ENCODE measurements at regions not wholly inside any gene's neighbourhood (a gene's known extent, or its start where the extent isn't known, plus 50 kb on each side); places are given as distances from the start of the nearest gene placed in this dataset.
A peak's percentile ranks its signal among the peaks of the same experiment; 100 is the strongest.

DNA sequence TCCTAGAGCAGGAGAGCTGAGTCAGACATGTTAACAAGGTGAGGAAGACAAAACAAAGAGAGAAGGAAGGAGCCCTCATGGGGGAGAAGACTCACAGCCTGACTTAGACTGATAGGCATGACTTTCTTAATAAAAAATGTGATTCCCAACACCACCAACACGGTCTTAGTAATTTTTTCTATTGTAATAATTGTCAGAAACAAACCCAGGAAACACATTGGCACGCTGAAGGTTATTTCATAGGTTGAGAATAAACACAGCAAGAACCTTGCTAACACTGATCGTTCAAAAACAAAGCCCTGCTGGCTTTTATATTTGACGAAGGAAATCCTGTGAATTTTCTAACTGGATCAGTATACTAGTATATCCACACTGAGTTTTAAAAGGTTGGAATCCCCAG is 286.8 kb downstream of the HACE1 start:
- DNase-seq: no peak

DNA sequence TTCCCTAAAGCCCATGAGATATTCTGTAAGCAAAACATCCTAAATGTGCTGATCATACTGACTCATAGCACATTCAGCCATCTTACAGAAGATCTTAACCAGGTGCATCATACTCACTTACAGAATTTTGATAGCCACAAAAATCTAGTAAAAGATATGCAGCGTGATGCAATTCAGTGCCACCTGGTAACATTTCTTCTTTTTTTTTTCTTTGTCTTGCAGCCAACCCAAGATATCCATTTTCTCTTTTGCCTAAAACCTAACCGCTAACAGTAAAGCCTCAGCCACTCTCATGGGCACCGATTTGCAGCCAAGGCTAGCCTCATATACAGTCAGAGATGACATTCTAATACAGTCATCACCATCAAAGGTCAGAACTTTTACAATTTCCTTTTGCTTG is 293.3 kb downstream of the HACE1 start:
- DNase-seq: no peak

DNA sequence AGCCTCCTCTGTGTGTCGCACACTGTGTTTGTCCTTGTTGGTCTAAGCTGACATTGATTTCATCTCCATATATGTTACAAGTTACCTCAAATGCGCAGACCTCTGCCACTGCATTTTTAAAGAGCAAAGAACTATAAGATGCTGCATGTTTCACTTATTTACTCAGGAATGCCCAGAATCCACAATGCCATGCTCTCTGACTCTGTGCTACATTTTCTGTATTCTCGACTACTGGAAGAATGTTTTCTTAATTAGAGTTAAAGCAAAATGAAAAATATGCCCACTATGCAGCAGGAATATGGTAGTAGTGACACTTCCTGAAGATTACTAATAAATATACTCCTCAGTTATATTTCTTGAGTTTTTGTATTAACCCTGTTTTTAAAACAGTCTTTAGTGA is 296.4 kb downstream of the HACE1 start:
- DNase-seq: no peak

DNA sequence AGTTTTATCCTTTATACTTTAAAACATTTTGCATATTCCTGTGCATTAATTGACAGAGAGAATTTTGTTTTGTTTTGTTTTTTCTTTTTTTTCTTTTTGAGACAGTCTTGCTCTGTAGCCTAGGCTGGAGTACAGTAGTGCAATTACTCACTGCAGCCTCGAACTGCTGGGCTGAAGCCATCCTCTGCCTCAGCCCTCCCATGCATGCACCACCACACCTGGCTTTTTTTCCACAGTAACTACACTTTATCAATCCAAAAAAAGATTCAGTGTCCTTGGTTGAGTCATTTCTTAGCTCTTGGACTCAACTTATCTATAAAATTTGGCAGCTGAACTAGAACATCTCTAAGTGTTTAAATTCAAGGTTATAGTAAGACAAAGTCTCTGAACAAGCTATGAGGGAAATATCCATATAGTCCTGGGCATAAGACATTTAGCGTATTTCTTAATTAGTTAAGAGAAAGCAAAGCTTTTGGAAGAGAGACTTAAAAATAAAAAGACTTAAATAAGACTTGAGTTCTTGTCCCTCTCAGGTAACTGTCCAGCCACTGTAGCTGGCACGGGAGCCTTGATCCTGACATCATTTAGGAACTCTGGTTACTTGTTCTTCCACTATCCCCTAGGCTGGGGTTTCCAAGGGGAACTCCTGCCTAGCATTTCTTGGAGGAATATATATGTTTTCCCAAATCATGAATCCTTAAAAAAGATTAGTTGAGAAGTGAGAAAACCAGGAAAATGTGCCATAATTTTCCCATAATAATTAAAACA is 300.1 kb downstream of the HACE1 start:
- DNase-seq: no peak

DNA sequence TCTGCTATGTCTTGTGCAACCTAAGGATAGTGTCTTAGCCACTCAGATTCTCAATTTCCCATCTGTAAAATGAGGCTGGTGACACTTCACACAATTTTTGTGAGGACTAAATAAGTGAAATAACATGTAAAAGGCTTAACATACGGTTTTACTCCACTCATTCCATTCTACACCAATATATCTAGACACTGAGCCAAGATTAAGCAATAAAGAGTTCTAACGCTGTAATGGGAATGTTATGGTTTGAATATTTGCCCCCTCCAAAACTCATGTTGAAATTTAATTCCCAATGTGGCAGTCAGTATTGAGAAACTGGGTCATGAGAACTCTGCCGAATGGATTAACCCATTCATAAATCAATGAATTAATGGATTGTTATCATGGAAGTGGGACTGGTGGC is 301.0 kb downstream of the HACE1 start:
- no peak for DNase-seq

DNA sequence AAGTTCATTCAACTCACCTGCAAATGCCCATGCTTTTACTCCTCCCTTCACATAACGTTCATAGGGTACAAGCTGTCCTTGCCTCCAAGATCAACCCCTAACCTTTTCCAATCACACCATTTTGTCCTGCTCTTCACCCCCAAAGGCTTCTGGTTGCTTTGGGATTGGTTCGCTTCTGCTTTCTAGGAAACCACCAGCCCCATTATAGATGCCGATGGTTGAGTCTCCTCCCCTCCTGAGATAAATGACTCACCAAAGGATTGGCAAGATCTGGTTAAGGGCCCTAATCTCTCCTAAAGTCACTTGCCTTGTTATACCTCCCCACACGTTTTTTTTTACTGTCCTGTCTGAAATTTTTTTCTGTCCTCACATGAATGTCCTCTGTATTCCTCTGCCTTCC is 311.4 kb downstream of the HACE1 start:
- peak; percentile 78 for DNase-seq

DNA sequence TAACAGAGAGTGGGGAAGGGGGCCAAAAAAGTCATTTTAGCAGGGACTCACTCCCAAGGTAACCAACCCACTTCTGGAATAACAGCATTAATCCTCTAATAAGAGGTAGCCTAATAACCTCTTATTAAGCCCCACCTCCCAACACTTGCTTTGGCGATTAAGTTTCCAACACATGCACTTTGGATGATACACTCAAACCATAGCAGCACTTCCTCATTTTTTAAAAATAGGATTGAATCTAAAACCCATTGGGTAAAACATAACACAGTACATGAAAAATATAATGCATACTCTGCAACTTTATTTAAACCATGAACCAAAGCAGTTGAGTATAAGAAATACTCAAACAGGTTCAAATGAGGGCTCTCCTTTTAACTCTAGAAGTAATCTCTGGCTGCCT is 318.3 kb downstream of the HACE1 start:
- peak; percentile 47 for DNase-seq

DNA sequence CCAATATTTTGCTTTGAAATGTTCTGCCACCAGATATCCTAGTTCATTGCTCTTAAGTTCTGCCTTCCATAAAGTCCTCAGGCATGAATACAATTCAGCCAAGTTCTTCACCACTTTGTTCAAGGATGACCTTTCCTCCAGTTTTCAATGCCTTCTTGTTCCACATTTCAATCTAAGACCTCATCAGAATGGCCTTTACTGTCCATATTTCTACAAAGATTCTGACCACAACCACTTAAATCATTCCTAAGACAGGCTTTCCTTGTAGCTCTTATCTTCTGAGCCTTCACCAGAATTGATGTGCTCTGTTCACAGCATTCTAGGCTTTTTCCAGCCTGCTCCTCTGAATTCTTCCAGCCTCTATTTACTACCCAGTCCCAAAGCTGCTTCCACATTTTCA is 319.0 kb downstream of the HACE1 start:
- peak; percentile 57 for DNase-seq

DNA sequence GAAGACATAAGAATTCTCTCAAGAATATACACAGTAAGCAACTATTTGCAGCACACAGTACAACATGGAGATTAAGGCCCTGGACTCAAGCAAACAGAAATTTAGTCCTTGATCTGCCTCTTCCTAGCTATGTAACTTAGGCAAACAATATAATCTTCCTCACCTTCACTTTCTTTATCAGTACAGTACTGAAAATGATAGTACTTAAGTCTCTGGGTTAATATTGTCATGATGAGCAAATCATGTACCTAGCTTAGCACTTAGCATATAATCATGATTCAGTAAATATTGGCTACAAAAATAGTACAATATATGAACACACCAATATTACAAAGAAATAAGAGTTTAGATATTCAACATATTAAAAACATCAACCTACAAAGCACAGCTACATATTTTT is 320.5 kb downstream of the HACE1 start:
- DNase-seq: no peak

DNA sequence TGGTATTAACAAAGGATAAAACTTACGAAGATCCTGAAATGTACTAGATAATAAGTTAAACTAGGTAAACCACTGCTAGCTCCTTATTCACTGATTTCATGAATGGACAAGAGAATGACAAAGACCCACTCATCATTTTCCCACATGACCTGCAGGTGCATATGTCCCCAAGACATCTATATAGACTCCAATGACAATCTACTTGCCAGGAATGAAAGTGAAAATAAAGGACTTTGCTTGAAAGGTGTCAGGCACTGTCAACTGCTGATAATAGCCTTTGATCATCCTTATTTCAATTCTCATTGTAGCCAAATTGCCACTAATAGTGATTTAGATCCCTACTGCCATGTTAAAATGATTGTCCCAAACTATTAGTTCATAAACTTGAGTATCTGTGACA is 321.8 kb downstream of the HACE1 start:
- peak; percentile 7 for DNase-seq

DNA sequence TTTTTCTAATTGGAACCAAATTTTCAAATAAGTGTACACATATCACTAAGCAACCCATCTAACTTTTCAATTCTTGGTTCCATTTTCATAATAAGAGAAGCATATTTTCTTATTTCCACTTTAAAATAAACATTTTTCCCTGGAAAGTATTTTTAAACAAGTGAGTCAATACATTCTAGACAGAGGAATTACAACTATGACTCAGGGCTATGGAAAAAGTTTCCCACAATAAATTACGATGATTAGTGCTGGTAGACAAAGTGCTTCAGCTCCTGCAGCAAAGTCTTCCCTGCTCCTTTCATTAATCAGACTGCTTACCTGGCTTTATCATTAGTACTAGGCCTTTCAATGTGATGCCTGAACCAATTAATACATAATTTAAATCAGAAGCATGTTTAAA is 322.5 kb downstream of the HACE1 start:
- DNase-seq: no peak

DNA sequence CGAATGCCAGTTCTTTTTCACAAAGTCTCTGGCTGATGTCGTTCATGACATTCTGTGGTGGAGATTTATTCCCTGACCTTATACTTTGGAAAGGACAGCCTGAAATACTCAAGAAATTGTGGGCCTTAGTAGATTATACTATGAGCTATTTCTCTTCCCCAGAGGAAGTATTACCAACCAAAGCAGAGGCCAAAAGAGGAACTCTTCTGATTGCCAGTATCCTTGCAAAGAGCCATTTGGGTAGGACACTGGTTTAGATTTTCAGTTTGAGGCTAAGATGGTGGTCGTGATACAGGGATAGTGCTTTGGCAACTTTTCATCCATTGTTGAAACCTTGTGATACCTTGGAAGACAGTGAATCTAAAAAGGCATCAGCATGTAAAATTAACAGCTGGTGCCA is 327.3 kb downstream of the HACE1 start:
- DNase-seq: peak; percentile 59

DNA sequence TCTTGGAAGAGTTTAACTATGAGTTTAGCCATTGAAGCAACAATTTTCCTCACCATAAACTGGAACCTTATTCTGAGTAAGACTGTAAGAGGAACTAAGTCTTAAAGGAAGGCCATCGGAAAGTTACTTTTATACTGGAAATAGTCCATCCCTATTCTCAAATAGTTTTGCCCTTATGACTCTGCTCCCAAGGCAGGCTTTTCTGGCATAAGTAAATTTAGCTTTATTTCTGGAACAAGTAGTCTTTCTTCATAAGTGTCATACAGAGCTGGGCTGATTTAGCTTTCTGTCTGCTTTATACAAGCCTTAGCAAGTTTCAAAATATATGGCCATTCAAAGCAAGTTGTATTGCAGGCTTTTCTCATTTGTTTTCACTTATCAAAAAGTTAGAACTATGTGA is 328.1 kb downstream of the HACE1 start:
- no peak for DNase-seq

DNA sequence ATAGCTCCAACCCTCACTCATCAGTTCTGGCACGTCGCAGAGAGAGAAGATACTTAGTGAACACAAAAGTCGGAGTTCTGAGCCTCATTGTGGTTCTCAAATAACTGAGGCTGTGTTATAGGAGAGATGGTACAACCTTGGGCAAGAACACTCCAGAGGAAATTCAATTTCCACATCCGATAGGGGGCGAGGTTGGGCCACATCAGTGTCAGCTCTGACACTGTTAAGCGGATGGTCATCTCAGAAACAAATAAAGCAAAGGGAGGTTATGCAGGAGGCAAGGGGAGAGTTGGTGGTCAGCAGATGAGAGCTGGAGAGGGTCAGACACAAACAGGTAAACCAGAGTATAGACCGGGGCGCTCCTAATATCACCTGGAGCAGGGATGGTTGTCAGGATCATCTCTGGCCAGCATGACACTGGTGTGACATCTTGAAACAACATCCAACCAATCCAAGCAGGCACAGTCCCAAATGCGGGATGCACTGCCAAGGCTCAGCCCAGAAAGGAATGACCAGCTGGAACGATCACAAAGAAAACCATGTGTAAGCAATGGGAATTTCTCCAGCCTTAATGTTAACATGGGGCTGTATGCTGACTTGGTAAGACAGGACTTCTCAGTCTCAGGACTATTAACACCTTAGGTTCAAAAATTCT is 331.8 kb downstream of the HACE1 start:
- peak; percentile 88 for DNase-seq

DNA sequence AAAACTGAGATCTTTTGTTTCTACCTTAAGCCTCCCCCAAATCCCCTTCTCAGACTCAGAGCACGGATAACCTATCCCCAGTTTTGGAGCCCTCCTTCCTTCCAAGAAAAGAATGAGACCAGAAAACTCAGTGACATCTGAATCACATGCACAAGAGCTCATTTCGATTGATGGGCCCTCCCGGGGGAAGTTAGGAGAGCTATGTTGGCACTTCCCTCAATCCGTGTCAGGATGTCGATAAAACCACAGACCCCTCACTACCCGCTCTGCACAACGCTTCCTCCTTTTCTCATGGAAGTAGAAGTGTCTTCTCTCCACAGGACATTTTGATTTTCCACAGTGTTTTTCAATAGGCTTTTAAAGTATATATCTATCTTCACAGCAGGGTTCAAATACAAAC is 332.4 kb downstream of the HACE1 start:
- peak; percentile 38 for DNase-seq

DNA sequence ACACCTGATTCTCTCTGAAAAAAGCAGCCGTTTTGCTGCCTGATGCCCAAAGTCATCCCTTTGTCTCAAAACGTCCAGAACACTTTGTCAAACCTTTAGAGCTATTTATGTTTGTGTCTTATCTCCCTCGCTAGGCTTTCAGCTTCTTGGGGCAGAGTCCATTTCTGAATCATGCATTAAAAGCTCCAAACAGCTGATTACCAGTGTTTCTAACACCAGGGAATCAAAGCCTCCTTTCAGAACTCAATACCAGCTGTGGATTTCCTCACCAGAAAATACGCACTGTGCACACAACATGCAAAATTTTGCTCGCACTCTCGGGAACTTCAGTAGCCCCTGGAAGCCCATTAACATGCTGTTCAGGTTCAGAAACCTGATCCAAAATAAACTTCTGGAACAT is 333.3 kb downstream of the HACE1 start:
- DNase-seq: no peak

DNA sequence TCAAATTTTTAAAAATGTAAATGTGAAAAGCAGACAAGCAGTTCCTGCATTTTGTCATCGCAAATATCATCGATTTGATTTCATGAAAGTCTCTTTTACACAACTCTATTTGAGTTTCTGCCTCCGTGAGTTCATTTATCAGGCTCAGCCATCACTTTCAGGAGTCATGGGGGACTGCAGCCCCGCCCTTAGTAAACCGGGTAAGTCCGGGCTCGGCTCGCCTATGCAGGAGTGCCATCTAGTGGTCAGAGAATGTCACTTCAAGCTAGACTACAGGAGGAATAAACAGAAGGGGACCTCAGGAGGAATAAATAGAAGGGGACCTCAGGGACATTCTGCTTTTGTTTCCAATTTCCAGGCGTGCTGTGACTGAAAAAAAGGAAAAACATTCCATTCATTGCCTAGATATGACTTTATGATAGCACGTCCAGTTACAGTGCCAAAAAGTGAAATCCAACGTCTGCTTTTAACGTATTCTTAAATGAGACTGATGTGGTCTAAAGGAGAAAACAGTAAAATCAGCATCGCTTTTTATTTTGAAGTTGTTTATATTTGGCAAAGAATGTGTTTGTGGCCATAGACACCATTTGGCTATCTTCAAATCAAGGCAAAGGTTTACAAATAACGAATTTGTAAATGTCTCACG is 333.9 kb downstream of the HACE1 start:
- peak; percentile 93 for DNase-seq

DNA sequence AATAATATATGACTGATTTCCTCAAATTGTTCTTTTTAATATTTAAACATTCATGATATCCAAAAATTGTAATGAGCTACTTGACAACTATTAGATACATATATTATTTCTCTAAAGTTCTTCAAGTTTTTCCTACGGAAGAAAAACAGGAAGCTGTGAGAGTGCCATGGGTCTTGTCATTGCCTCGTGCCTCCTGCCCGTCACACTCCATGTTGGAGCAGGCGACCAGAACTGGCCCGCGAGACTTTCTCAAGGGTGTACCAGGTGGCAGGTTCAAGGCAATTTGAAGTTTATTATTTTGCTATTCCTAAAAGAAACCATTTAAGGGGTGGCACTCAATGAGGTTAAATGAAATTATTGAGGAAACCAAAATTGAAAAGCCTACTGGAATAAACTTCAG is 337.2 kb downstream of the HACE1 start:
- no peak for DNase-seq

DNA sequence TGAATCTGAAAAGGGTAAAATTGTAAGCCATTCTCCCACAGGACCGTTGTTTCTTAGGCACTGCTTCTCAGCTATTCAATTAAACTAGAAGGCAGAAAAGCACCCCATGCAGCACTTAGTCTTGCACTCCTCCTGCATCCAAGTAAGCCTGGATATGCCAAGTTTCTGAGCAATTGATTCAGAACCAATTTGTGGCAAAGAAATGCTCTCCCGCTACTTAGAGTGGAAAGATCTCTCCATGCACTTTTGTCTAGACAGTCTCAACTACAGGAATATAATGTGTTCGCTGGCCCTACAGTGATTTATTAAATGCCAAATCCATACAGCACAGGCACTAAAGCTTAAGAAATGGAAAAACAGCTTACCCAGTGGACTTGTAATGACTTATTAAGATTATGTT is 338.5 kb downstream of the HACE1 start:
- no peak for DNase-seq

DNA sequence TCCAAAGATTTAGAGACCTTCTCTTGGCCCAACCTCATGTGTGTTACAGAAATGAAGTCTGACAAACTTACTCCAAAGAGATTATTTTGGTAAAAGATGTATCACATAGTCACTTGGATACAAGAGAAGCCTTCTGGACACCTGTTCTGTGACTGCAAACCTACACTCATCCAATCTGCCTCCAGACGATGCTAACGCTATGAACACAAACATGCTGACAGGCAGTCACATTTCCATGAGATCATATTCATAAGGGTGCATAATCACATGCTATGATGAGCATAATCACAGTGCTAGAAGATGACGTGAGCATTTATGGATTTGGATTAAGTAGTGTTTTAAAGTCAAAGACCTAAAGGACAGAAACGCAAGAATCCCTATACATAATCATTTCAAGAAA is 340.2 kb downstream of the HACE1 start:
- DNase-seq: no peak

DNA sequence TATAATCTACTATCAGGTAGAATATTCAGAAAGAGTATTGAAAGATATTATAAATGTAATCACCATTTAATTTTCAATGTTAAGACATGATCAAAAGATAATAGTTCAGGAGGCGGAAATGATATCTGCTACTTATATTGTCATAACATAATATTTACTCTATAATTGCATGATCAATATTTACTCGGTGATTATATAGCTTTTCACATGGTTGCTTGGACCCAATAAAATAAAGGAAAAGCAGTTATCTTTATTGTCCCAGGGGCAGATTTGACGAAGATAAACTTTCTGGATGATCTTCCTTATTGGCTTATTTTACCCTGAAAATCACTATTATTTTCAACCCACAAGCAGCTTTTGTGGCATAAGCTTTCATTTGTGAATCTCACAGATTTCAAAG is 350.4 kb downstream of the HACE1 start:
- no peak for DNase-seq

DNA sequence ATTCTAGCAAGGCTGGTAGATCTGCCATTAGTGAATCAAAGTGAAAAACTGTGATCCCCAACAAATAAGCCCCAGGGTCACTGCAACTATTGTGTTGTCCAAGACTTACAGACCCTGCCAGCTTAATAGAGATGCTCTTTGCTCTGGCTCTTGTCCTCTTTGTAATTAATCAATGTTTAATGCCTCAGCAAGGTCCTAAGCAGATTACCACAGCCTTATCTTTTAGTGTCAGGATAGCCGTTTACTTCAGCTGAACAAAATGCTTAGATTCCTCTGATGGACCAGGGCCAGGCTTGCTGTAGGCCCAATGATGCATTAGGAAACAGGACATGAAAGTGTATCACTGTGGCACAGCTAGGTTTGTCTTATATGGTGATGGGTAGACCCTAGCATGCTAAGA is 353.3 kb downstream of the HACE1 start:
- DNase-seq: peak; percentile 33

DNA sequence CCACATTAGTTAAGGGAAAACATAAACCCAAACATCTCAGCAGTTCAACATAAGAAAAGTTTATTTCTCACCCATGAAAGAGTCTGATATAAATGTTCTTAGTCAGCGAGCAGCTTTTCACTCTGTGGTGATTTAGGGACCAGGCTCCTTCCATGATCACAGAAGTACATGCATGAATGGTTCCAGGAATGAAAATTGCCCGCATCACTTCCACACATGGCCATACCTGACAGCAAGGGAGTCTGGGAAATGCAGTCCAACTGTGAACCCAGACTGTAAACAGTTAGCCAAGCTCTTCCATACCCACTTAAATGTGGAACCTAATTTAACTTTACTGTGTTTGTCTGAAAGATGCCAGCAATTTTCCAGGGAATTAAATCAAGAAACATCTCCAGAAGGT is 353.9 kb downstream of the HACE1 start:
- no peak for DNase-seq

DNA sequence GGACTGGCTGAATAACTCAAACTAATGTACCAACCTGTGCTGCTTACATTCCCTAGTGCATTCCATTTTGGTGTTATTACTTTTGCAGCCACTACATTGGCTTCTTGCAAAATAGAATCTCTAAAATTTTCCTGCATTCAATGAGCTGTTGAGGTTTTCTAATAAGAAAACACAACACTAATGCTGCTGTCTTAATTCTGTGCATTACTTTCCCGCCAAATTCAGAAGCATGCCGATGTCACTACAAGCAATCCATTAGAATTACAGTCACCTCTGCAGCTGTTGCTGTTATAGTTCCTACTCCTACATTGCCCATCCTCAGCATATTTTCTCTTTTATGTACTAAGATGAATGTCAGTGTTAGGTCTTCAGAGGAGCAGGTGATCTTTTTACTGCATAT is 359.5 kb downstream of the HACE1 start:
- no peak for DNase-seq

DNA sequence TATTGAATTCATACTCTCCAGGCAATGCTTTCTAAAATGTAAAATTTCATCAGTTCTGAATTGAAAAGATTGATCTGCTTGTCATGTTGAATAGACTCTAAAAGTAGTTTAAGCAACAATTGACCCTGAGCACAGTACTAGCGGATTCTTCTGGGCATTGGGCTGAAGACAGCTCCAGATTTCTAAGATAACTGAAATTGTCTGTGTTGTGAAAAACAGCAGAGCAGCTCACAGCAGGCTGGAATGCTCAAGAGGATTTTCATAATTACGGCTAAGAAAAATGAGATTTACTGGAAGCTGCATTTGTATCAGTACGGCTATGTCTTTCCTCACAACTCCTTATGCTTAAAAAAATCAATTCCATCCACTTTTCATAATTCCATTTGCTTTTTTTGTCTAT is 373.7 kb downstream of the HACE1 start:
- no peak for DNase-seq
